CD4-positive, alpha-beta T cell (primary cell): ENCODE measurements at regions not wholly inside any gene's neighbourhood (a gene's known extent, or its start where the extent isn't known, plus 50 kb on each side); places are given as distances from the start of the nearest gene placed in this dataset.

Experiments
- ATAC-seq: fragments of 200-7000 bp; cut with Tn5 transposase; one replicate; pipeline ENCODE4 v1.10.0; 2022; ENCODE audit warnings: mild to moderate bottlenecking; ENCODE audit not compliant: poor library complexity
- CTCF ChIA-PET: fragments of 350-600 bp; sonication (Branson Sonifier 250); formaldehyde crosslinking; loops from one replicate; lab custom pipeline; 2021; ENCODE audit warnings: antibody characterized with exemption, inconsistent platforms; lab: Charles Lee
- POLR2A ChIA-PET: fragments of 350-600 bp; sonication (Branson Sonifier 250); formaldehyde crosslinking; loops from one replicate; lab custom pipeline; 2021; ENCODE audit warnings: antibody characterized with exemption, inconsistent platforms; lab: Charles Lee
- DNase-seq, 14 experiments: peaks; one replicate each; pipeline ENCODE4 v3.0.0-alpha.2; 2013 to 2020; ENCODE audit warnings: mixed read lengths in 2 of 14
- H3K27ac ChIP-seq, 2 donors: one replicate each; pipeline versions ENCODE4 v1.5.1 to v1.7.0; 2013; ENCODE audit warnings: low read length in 2 of 2, low read depth in 1 of 2, mild to moderate bottlenecking in 1 of 2
- H3K27me3 ChIP-seq, 2 experiments: 1 replicate in 1 of 2; 2 replicates in 1 of 2; pipeline versions ENCODE4 v1.6.1 to v1.7.0; 2013; ENCODE audit warnings: low read length in 2 of 2, control low read depth in 1 of 2, mild to moderate bottlenecking in 1 of 2, moderate library complexity in 1 of 2; ENCODE audit not compliant: insufficient read depth in 2 of 2, control insufficient read depth in 1 of 2
- H3K36me3 ChIP-seq: one replicate; pipeline ENCODE4 v1.6.1; 2013; ENCODE audit warnings: low read length, control low read depth; ENCODE audit not compliant: insufficient read depth
- H3K4me1 ChIP-seq: one replicate; pipeline ENCODE4 v1.6.1; 2013; ENCODE audit warnings: low read length, control low read depth; ENCODE audit not compliant: insufficient read depth
- H3K4me3 ChIP-seq: one replicate; pipeline ENCODE4 v1.5.1; 2013; ENCODE audit warnings: mild to moderate bottlenecking, low read length, moderate library complexity
- H3K9me3 ChIP-seq, 2 experiments: 1 replicate in 1 of 2; 2 replicates in 1 of 2; pipeline versions ENCODE4 v1.6.1 to v1.7.0; 2013; ENCODE audit warnings: low read length in 2 of 2, mild to moderate bottlenecking in 2 of 2, control low read depth in 1 of 2, moderate library complexity in 1 of 2; ENCODE audit not compliant: control insufficient read depth in 1 of 2, insufficient read depth in 1 of 2
- H3K27ac Mint-ChIP-seq: one replicate; pipeline ENCODE4 v1.8.0; 2020; ENCODE audit warnings: mixed read lengths
- H3K27me3 Mint-ChIP-seq: one replicate; pipeline ENCODE4 v1.8.0; 2021; ENCODE audit warnings: mixed read lengths
- H3K36me3 Mint-ChIP-seq: one replicate; pipeline ENCODE4 v1.8.0; 2021; ENCODE audit warnings: low read depth, mixed read lengths
- H3K4me1 Mint-ChIP-seq: one replicate; pipeline ENCODE4 v1.8.0; 2021; ENCODE audit warnings: low read depth, mixed read lengths
- H3K4me3 Mint-ChIP-seq: one replicate; pipeline ENCODE4 v1.8.0; 2020; ENCODE audit warnings: mild to moderate bottlenecking, mixed read lengths
- H3K9me3 Mint-ChIP-seq: one replicate; pipeline ENCODE4 v1.8.0; 2020; ENCODE audit warnings: mixed read lengths
- CTCF ChIP-seq: fragments of 200-600 bp; IDR thresholded peaks from one replicate; pipeline ENCODE4 v1.8.0; 2022; ENCODE audit warnings: antibody characterized with exemption, mild to moderate bottlenecking
- intact Hi-C, 2 experiments: fragments of 100-400 bp; cut with DNase I in 1 of 2; cut with micrococcal nuclease in 1 of 2; formaldehyde crosslinking; loops; one replicate each; pipeline versions ENCODE4 v1.15.1 to v1.9.0; 2023 to 2025; cut with DNase I, micrococcal nuclease

- H3K9me3 ChIP-seq: peaks cover 0 to 3% of the 10 kb centered on the region in 2 experiments
- Mint-ChIP-seq H3K27ac (no peak overlapping the region), H3K4me3 (no peak overlapping the region), H3K27me3 (no peaks in the 10 kb centered on the region), H3K4me1 (no peaks in the 10 kb centered on the region), H3K9me3 (peaks cover 2% of the 10 kb centered on the region), H3K36me3 (no peaks in the 10 kb centered on the region)
- H3K27me3 ChIP-seq: no peaks in the 10 kb centered on the region
- no peak overlapping the region for H3K27ac ChIP-seq
- no peaks in the 10 kb centered on the region for H3K36me3 ChIP-seq
- ChIA-PET POLR2A (no interaction called here), CTCF (no interaction called here)
- DNase-seq (no peak), ATAC-seq (no peak)
- no peaks in the 10 kb centered on the region for H3K4me1 ChIP-seq
- intact Hi-C loops: no loop called here
- H3K4me3 ChIP-seq: no peak overlapping the region
- no peak for TF ChIP-seq CTCF
Observed at GRCh38 chr4:160983035-160983434, 1180.8 kb downstream of the FSTL5 start.

- Histone ChIP-seq H3K9me3 (peaks cover 8 to 15% of the 10 kb centered on the region in 2 experiments), H3K27me3 (no peaks in the 10 kb centered on the region), H3K4me1 (no peaks in the 10 kb centered on the region), H3K4me3 (no peak overlapping the region), H3K27ac (no peak overlapping the region), H3K36me3 (no peaks in the 10 kb centered on the region)
- no peaks in the 10 kb centered on the region for H3K4me1 Mint-ChIP-seq
- no peaks in the 10 kb centered on the region for H3K9me3 Mint-ChIP-seq
- H3K27ac Mint-ChIP-seq: no peak overlapping the region
- ATAC-seq (no peak), DNase-seq (no peak)
- no peak overlapping the region for H3K4me3 Mint-ChIP-seq
- intact Hi-C loops: no loop called here
- no peaks in the 10 kb centered on the region for H3K36me3 Mint-ChIP-seq
- ChIA-PET POLR2A (no interaction called here), CTCF (no interaction called here)
- H3K27me3 Mint-ChIP-seq: no peaks in the 10 kb centered on the region
- TF ChIP-seq CTCF: no peak
Observed at GRCh38 chr4:161002386-161002785, 1161.4 kb downstream of the FSTL5 start.

GRCh38 chr4:161003418-161004057, 1160.3 kb downstream of the FSTL5 start:
- Histone ChIP-seq H3K4me3 (no peak overlapping the region), H3K27ac (no peak overlapping the region), H3K36me3 (no peaks in the 10 kb centered on the region), H3K4me1 (no peaks in the 10 kb centered on the region), H3K9me3 (peaks cover 8 to 15% of the 10 kb centered on the region in 2 experiments), H3K27me3 (no peaks in the 10 kb centered on the region)
- H3K27ac Mint-ChIP-seq: no peak overlapping the region
- H3K36me3 Mint-ChIP-seq: no peaks in the 10 kb centered on the region
- H3K4me1 Mint-ChIP-seq: no peaks in the 10 kb centered on the region
- TF ChIP-seq CTCF: no peak
- H3K9me3 Mint-ChIP-seq: no peaks in the 10 kb centered on the region
- ATAC-seq (no peak), DNase-seq (no peak)
- no peak overlapping the region for H3K4me3 Mint-ChIP-seq
- ChIA-PET CTCF (no interaction called here), POLR2A (no interaction called here)
- H3K27me3 Mint-ChIP-seq: no peaks in the 10 kb centered on the region
- intact Hi-C loops: no loop called here
